HG02759 (cell line): ENCODE measurements at regions not wholly inside any gene's neighbourhood (a gene's known extent, or its start where the extent isn't known, plus 50 kb on each side); places are given as distances from the start of the nearest gene placed in this dataset.

Source experiments
- ATAC-seq: cut with Tn5 transposase; IDR thresholded peaks from one replicate; pipeline ENCODE4 v1.9.1; 2021; ENCODE audit warnings: mild to moderate bottlenecking, moderate library complexity; ENCODE audit not compliant: unreplicated experiment

DNA sequence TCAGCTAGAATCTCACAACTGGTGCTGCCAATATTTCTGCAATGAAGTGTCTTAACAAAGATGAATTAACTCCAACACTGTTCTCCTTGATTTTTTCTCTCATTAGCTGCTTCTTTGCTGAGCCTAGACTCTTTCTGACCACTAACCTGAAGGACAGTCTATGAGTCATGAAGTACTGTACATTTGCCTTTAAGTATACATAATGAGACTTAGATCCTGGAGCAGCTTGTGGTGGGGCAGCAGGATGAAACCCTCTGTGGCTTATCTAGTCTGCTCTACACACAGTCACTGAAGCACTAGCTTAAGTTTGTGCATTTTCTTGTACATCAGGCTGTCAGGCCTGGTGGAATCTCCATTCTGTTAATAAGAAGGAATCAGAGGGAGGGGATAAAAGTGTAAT is 307.4 kb upstream of the SMIM31 start:
- no peak for ATAC-seq

DNA sequence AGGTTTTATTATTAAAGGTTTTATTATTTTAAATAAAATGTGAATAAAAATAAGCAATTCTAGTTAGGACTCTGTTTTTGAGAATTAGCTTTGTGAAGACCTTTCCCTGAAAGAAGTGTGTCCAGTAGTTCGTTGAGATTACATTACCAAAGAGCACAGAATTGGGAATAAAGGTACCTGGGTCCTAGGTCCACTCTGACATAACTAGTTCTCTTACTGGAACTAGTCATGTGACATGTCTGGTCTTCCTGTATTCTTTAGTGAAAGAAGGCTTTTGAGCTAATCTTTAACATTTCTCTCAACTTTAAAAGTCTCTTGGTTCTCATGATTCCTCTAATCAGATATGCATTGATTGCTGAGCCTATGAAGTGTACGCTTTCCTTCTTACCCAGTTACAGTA is 292.0 kb upstream of the SMIM31 start:
- ATAC-seq: no peak

DNA sequence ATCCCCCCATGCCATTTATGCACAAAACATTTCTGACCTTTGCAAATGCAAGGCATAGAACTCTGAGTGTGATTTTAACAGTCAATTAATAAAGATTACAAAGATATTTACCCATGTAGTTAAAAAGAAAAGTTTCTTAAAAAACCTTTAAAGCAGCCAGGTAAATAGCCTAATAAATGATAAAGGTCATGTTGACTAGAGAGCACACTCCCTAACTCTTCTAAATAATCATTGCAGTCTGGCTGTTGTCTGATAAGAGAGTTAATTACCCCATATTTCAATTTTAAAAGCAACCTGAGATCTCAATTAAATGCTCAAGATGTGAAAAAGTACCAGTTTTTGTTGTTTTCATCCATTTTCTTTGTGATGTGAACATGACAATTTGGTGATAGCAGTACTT is 291.5 kb upstream of the SMIM31 start:
- ATAC-seq: no peak

GRCh38 chr4:164464313-164464712 is 289.6 kb upstream of the SMIM31 start:
- ATAC-seq: no peak

DNA sequence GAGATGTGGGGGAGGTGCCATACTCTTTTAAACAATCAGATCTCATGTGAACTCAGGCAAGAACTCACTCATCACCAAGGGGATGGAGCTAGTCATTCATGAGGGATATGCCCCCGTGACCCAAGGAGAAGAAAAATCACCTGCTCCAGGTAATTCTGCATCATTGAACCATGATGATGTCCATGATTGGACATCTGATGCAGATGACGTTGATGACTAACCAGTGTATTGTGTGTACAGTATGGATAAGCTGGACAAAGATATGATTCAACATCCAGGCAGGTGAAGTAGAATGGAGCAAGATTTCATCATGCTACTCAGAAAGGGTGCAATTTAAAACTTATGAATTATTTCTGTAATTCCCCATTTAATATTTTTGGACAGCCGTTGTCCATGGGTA is 286.4 kb upstream of the SMIM31 start:
- no peak for ATAC-seq

- no peak for ATAC-seq
Measured at GRCh38 chr4:164481306-164482091, 272.4 kb upstream of the SMIM31 start.

GRCh38 chr4:164482092-164482404 is 271.9 kb upstream of the SMIM31 start:
- ATAC-seq: no peak

GRCh38 chr4:164482758-164483157 is 271.2 kb upstream of the SMIM31 start:
- no peak for ATAC-seq

- ATAC-seq: no peak
Measured at GRCh38 chr4:164483711-164484110, 270.2 kb upstream of the SMIM31 start.

DNA sequence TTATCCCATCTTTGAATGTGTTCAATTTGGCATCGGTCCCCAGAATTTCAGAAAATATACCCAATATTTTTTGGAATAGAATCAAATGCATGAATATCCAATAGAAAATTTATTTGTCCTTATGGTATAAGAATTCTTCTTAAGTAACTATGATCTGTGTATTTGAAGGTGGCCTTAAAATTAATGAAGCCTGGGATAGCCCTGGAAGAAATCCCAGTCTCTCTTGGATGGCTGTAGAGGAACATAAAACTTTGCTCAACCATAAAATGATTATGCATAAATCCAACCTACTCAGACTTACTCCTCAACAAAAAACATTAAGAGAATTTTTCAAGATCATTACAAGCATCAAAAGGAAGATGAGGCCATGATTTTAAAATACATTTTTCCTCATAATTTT is 269.4 kb upstream of the SMIM31 start:
- no peak for ATAC-seq

- no peak for ATAC-seq
Measured at GRCh38 chr4:164485136-164485535, 268.8 kb upstream of the SMIM31 start.

DNA sequence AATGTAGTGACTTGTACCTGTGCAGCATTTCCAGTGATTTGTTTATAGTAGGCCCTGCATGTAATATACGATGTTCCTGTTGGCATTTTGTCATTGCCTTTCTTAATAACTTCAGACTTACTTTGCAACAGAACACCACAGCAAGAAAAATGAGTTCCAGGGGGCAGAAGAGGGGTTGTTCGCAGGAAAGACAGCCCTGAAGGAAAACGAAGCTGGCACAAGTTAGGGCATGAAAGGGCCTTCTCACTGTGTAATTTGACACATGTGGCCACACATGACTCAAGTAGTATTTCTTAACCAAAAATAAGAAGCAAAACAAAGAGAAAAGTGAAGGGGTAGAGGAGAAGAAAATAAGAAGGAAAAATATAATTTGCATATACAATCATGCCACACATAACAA is 265.8 kb upstream of the SMIM31 start:
- no peak for ATAC-seq

GRCh38 chr4:164501074-164501473 is 252.9 kb upstream of the SMIM31 start:
- ATAC-seq: no peak

- ATAC-seq: no peak
Measured at GRCh38 chr4:164503874-164504273, 250.1 kb upstream of the SMIM31 start.

DNA sequence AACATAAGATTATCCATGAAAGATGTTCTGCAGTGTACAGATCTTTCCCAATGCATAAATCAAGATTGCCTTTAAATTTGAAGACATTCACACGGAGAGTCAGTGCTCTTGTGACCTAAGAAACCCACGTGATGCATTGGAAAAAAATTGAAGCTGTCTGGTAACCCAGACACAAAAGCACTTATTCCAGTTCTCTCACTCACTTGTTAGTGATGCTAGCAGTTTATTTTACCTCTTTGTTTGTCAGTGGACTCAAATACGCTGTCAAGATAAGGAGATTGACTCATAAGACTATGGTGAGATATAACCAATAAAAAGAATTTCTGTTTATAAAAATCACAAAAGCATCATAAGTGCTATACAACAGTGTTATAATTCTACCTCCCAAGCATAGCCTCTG is 245.8 kb upstream of the SMIM31 start:
- no peak for ATAC-seq

- no peak for ATAC-seq
Measured at GRCh38 chr4:164508771-164509170, 245.2 kb upstream of the SMIM31 start.

DNA sequence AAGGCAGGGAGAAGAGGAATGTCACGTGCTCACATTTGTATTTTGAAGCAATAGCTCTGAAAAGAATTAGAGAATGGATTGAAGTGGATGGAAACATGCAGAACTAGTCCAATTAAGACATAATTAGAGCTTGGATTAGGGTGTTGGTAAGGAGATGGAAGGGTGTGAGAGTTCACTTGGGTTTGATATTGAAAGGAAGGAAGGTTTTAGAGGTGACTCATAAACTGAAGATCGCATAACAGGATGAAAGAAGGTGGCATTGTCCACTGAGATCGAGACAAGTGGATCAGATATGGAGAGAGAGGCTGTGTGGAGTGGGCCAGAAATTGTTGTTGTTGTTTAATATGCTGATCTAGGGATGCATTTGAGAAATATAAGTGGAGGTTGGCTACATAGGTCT is 244.0 kb upstream of the SMIM31 start:
- no peak for ATAC-seq

GRCh38 chr4:164512124-164512523 is 241.8 kb upstream of the SMIM31 start:
- ATAC-seq: no peak

DNA sequence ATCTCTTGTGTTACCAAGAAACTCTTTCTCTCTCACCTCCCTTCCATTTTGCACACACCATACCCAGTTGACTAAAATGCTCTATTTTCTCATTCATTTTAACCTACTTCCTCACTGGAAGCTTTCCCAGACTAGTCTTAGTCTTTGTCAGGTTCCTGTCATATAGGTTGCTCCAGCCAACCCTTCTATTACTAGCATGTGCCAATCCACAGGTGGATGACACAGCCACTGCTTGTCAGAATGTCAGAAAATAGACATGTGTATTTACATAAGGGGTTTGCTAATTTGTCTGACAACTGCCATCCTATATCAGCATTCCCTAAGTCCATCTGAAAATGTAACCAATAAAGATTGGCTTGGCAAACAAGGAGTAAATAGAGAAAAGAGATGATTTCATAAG is 239.2 kb upstream of the SMIM31 start:
- ATAC-seq: no peak

DNA sequence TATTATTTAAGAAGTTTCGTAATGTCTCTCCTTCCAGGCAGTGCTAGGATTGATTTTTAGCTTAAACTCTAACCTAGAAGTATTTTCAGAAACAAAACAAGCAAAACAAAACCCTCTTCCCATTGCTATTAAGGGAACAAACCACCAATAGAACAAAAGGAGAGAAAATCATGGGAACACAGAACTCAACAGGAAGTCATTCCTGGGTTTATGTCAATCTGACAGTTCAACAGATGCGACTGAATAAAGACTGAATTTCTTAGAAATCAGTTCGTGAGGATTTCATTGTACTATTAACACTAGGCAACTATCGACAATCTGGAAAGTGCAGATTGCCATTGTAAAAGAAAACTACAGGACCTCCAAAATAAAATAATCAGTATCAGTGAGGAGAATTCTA is 229.1 kb upstream of the SMIM31 start:
- no peak for ATAC-seq

DNA sequence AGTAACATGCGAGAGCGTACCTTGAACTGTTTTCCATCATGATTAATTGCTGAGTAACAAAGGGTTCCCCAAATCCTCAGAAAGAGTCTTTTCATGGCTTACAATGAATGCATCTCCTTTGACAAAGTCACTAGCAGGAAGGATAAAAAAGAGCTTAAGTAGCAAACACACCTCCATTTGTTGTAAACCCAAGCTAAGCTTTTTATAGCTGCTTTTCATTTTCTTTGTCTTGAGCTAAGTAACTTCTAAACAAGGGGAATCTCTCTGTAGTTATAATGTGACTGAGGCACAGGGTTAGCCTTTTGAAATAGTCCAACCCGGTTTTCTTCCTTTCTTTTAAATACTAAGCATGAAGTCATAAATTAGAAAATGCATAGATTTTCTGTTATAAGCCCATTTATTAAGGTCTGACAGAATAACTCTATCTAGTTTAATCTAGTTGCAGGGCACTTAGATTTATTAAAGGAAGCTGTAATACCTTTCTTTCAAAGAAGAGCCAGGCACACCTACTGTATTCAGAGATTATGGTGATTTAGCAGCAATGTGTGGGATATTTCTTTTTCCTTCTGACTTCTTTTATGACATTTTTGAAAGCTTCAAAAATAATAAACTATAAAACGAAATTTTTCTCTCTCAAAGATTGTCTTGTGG is 226.9 kb upstream of the SMIM31 start:
- ATAC-seq: no peak

GRCh38 chr4:164529058-164529457 is 224.9 kb upstream of the SMIM31 start:
- ATAC-seq: no peak

DNA sequence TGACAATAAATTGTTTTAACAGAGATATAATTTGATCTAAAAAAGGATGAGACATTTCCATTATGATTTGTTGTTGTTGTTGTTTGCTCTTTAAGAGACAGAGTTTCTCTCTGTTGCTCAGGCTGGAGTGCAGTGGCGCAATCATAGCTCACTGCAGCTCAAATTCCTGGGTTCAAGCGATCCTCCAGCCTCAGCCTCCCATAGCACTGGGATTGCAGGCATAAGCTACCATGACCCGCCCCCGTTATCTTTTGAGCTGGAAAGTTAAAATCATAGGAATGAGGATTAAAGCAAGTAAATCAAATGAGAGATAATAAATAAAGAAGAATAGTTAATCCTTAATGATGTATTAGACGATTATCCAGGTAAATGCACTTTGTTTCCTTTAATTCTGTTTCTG is 224.4 kb upstream of the SMIM31 start:
- no peak for ATAC-seq
